Central memory CD4-positive, alpha-beta T cell (primary cell): ENCODE measurements at regions not wholly inside any gene's neighbourhood (a gene's known extent, or its start where the extent isn't known, plus 50 kb on each side); places are given as distances from the start of the nearest gene placed in this dataset.
A peak's percentile ranks its signal among the peaks of the same experiment; 100 is the strongest.
"Not testable (repeated sequence)": the region's sequence is repeated elsewhere in the genome, so short reads cannot be mapped to it uniquely, and the experiment has no call there.

ENCODE experiments used
- DNase-seq: peaks from one replicate; pipeline ENCODE4 v3.0.0; 2022

- no peak for DNase-seq
Observed at GRCh38 chr10:62669341-62669740, 135.2 kb upstream of the ADO start.

GRCh38 chr10:62671104-62671503 lies 133.4 kb upstream of the ADO start:
- no peak for DNase-seq

- peak; percentile 72 for DNase-seq
Observed at GRCh38 chr10:62681211-62681940, 123.1 kb upstream of the ADO start.

- DNase-seq, result no peak
Observed at GRCh38 chr10:62684911-62685310, 119.6 kb upstream of the ADO start.

GRCh38 chr10:62687230-62687748 lies 117.2 kb upstream of the ADO start:
- DNase-seq, result no peak

GRCh38 chr10:62688971-62689700 lies 115.4 kb upstream of the ADO start:
- DNase-seq, result no peak

GRCh38 chr10:62689712-62690111 lies 114.8 kb upstream of the ADO start:
- peak; percentile 38 for DNase-seq

GRCh38 chr10:62690703-62691102 lies 113.8 kb upstream of the ADO start:
- peak; percentile 59 for DNase-seq

GRCh38 chr10:62691336-62691735 lies 113.2 kb upstream of the ADO start:
- DNase-seq, result no peak

GRCh38 chr10:62692085-62692484 lies 112.4 kb upstream of the ADO start:
- no peak for DNase-seq

GRCh38 chr10:62693306-62693705 lies 111.2 kb upstream of the ADO start:
- no peak for DNase-seq

- peak; percentile 47 for DNase-seq
Observed at GRCh38 chr10:62694537-62695126, 109.9 kb upstream of the ADO start.

GRCh38 chr10:62696798-62697197 lies 107.7 kb upstream of the ADO start:
- peak; percentile 22 for DNase-seq

- no peak for DNase-seq
Observed at GRCh38 chr10:62699148-62699547, 105.4 kb upstream of the ADO start.

GRCh38 chr10:62704121-62704520 lies 100.4 kb upstream of the ADO start:
- not testable (repeated sequence) for DNase-seq

- DNase-seq, result no peak
Observed at GRCh38 chr10:62705789-62706188, 98.7 kb upstream of the ADO start.

GRCh38 chr10:62707810-62708209 lies 96.7 kb upstream of the ADO start:
- DNase-seq, result no peak

GRCh38 chr10:62708569-62708968 lies 96.0 kb upstream of the ADO start:
- no peak for DNase-seq

GRCh38 chr10:62709200-62709599 lies 95.3 kb upstream of the ADO start:
- no peak for DNase-seq

- no peak for DNase-seq
Observed at GRCh38 chr10:62710182-62710581, 94.3 kb upstream of the ADO start.

- no peak for DNase-seq
Observed at GRCh38 chr10:62715383-62715782, 89.1 kb upstream of the ADO start.

GRCh38 chr10:62718585-62718984 lies 85.9 kb upstream of the ADO start:
- no peak for DNase-seq

GRCh38 chr10:62719061-62719460 lies 85.5 kb upstream of the ADO start:
- no peak for DNase-seq

- no peak for DNase-seq
Observed at GRCh38 chr10:62721687-62722086, 82.8 kb upstream of the ADO start.
